NOMO-1 (cell line): ENCODE measurements at regions not wholly inside any gene's neighbourhood (a gene's known extent, or its start where the extent isn't known, plus 50 kb on each side); places are given as distances from the start of the nearest gene placed in this dataset.
"Not testable (repeated sequence)": the region's sequence is repeated elsewhere in the genome, so short reads cannot be mapped to it uniquely, and the experiment has no call there.

Experiments
- DNase-seq, 2 experiments: peaks; one replicate each; lab custom pipeline; 2025; ENCODE audit not compliant: unreplicated experiment in 2 of 2; lab: John Stamatoyannopoulos, UW

- DNase-seq: no peak
Measured at GRCh38 chr2:150120326-150120955, 367.0 kb downstream of the RND3 start.

- no peak for DNase-seq
Measured at GRCh38 chr2:150119819-150120218, 367.6 kb downstream of the RND3 start.

GRCh38 chr2:150114089-150114488 is 373.4 kb downstream of the RND3 start:
- DNase-seq: not testable (repeated sequence)

GRCh38 chr2:150110548-150110947 is 376.9 kb downstream of the RND3 start:
- DNase-seq: no peak

- no peak for DNase-seq
Measured at GRCh38 chr2:150109912-150110311, 377.6 kb downstream of the RND3 start.

- DNase-seq: no peak
Measured at GRCh38 chr2:150109028-150109427, 378.4 kb downstream of the RND3 start.

- DNase-seq: no peak
Measured at GRCh38 chr2:150107816-150108215, 379.7 kb downstream of the RND3 start.

GRCh38 chr2:150107170-150107569 is 380.3 kb downstream of the RND3 start:
- no peak for DNase-seq

- DNase-seq: no peak
Measured at GRCh38 chr2:150101947-150102346, 385.5 kb downstream of the RND3 start.

GRCh38 chr2:150100834-150101233 is 386.6 kb downstream of the RND3 start:
- no peak for DNase-seq

- no peak for DNase-seq
Measured at GRCh38 chr2:150100336-150100735, 387.1 kb downstream of the RND3 start.

- no peak for DNase-seq
Measured at GRCh38 chr2:150099805-150100204, 387.7 kb downstream of the RND3 start.

GRCh38 chr2:150097901-150098531 is 389.5 kb downstream of the RND3 start:
- DNase-seq: no peak

- DNase-seq: no peak
Measured at GRCh38 chr2:150097402-150097801, 390.1 kb downstream of the RND3 start.

GRCh38 chr2:150095361-150096095 is 391.9 kb downstream of the RND3 start:
- no peak for DNase-seq

GRCh38 chr2:150091846-150092245 is 395.6 kb downstream of the RND3 start:
- no peak for DNase-seq

- DNase-seq: no peak
Measured at GRCh38 chr2:150090031-150090430, 397.4 kb downstream of the RND3 start.

GRCh38 chr2:150088538-150088937 is 398.9 kb downstream of the RND3 start:
- no peak for DNase-seq

- no peak for DNase-seq
Measured at GRCh38 chr2:150085478-150085877, 402.0 kb downstream of the RND3 start.

GRCh38 chr2:150081775-150082481 is 405.5 kb downstream of the RND3 start:
- DNase-seq: no peak

GRCh38 chr2:150076281-150076680 is 411.2 kb downstream of the RND3 start:
- DNase-seq: no peak
